HG02885 (cell line): ENCODE measurements at regions not wholly inside any gene's neighbourhood (a gene's known extent, or its start where the extent isn't known, plus 50 kb on each side); places are given as distances from the start of the nearest gene placed in this dataset.
"Not testable (repeated sequence)": the region's sequence is repeated elsewhere in the genome, so short reads cannot be mapped to it uniquely, and the experiment has no call there.

Experiments used
- ATAC-seq: cut with Tn5 transposase; IDR thresholded peaks from one replicate; pipeline ENCODE4 v1.9.1; 2021; ENCODE audit warnings: mild to moderate bottlenecking; ENCODE audit not compliant: unreplicated experiment, poor library complexity

DNA sequence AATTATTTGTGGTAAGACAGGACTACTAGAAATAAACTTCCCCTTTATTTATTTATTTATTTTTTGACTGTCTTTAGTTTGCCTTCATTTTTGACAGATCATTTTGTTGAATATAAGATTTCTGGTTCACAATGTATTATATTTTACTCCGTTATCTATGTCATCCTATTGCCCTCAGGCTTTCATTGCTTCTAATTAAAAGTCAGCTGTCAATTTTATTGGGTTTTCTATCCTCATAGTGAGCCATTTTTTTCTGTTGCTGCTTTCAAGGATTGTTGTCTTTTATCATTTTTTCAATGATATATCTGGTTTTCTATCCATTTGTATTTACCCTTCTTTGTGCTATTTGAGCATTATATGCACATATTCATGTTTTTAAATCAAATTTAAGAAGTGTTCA lies 866.2 kb downstream of the LRRIQ3 start:
- no peak for ATAC-seq

DNA sequence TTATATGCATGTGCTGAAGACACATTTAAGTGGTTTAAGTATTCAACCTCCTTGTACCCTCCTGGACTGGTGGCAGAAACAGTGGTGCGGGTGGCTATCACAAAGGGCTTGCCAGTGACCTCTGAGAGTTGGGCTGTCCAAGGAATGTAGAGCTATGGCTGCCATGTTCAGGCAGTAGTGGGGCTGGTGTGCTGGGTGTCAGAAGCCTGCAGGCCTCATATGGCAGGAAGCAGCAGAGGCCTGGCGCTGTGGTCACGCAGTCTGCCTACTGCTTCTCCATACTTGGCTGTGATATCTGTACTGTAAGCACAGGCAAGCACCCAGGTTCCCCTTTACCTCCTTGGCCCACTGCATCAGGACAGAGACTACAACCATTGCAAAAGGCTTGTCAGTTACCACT lies 870.0 kb downstream of the LRRIQ3 start:
- ATAC-seq = no peak

DNA sequence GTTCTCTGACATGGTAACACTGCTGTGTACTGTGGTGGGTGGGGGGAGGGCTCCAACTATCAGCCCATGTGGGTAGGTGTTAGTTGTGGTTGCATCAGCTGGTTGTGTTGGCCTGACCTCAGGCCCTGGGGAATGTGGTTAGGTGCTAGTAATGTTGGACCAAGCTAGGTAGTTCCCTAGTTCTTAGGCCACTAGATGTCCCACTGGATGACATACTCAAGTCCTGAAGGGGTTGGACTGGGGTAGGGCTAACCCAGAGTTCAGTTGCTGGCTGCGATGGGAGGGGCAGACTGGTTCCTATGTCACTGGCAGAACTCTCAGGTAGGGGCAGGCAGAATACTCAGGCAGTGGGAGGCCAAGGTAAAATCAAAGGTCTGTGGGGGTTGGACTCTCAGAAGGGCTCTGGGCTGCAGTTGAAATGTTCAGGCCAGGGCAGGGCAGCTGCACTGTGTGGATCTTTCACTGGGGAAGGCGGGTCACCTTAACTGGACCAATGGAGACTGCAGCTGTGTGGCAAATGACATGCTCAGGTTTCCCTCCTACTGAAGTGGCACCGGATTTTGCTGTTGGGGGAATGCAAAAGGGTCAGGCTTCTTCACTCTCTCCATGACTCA lies 870.7 kb downstream of the LRRIQ3 start:
- ATAC-seq = no peak

DNA sequence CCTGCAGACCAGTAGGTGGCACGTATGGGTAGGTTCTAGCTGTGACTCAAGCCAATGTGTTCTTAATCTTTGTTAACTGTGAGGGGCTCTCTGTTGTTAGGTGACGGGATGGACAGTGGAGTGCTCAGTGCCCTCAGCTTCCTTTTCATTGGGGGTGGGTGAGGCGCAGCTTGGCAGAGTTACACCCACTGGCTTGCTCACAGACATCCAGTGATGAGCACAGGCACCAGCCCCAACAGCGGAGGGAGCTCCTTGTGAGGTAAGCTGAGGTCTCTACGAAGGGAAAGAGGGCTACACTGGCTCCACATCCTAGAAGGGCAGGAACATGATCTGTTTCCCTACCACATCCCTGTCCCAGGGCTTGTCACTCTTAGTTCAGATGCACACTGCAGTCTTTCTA lies 871.3 kb downstream of the LRRIQ3 start:
- no peak for ATAC-seq

DNA sequence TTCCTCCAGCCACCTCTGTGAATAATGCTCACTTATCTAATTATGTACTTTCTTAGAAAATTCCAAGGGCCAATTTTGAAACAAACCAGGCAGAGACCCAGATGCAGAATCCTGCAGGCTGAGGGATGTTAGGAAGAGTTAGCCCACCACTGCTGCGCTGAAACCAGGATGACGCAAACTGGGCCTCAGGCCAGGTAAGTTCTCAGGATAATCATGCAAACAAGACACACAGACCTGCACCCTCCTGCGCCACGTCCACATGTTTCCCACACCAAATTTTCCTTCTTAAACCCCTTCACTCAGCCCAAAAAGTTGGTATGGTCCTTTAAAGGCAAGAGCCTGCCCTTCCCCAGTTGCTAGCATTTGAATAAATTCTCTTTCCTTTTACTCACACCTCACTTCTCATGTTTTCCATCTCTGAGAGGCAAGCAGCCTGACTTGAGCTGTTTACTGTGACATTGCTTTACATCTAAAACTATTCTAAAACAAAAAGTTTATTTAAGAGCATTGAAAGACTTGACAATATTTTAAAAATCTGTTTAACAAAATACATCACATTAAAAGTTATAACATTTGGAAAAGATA lies 887.1 kb downstream of the LRRIQ3 start:
- no peak for ATAC-seq

DNA sequence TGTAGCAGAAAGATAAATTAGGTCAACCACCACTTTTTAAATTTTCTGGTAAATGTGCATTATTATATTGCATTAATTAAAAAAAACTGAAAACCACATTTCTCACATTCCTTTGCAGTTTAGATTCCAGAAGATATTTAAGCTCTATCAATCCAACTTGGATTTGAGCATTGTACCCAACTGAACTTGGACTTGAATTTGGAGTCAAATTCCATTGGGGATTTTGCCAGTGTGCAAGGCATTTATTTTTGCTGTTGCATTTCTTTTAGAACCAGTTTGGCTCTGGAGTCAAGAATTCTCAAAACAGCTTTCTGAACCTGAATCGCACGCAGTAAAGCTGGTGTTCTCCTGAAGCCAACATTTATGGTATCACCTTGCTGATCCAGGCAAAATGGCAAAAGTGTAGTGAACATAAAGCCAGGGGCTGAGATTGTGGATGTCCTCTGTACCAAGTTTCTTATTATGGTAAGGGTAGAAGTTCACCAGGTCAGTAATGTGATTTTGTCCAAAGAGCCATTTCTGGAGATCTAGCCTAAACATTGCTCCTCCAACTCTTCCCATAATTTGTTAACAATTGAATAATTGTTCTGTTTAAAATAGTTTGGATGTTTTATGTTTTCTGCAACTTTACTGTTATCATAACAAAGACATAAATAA lies 890.9 kb downstream of the LRRIQ3 start:
- ATAC-seq = no peak

DNA sequence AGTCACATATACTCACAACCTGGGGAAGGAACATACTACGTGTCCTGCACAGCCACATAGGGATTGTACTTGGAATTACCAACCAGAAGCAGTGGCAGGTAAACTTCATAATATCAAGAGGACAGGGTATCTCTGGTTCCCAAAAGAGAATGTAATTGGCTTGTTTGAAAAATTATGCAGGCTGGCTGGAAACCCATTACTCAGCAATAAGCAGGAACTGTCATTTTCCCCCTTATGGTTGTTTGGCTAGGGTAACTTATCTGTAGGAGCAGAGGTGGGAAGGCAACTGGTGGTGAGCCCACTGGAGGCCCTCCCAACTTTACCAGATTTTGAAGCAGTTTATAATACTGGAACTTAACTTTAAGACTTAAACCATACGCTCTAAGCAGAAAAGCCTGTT lies 924.1 kb downstream of the LRRIQ3 start:
- no peak for ATAC-seq

DNA sequence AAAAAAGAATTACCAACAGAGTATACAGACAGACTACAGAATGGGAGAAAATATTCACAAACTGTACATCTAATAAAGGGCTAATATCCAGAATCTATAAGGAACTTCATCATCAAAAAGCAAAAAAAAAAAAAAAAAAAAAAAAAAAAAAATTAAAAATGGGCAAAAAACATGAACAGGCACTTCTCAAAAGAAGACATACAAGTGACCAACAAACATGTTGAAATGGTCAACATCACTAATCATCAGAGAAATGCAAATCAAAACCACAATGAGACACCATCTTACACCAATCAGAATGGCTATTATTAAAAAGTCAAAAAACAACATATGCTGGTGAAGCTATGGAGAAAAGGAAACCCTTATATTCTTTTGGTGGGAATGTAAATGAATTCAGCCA lies 952.8 kb downstream of the LRRIQ3 start:
- not testable (repeated sequence) for ATAC-seq

DNA sequence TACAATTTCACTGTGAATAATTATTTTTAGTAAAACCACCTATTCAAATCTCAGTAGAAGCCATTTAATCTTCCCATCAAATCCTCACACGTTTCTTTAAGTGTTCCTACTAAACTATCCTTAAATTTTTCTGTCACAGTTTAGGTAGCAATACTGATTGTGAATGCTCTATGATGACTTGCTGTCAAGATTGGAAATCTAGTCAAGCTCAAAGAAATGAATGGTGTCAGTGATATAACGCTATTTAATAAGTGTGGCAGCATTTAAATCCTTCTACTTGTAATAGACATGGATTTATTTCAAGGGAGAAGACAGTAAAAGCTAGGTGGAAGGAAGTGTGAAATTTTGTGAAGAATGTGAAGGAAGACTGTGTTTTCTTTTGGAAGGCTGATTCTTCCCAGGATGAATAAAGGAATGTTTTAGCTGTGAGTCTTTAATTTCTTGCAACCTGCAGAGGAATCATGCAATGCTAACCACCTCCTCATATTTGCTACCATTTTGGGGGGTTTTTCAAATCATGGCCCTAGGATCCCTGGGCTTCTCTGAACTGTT lies 936.7 kb upstream of the NEGR1 start:
- ATAC-seq = no peak

DNA sequence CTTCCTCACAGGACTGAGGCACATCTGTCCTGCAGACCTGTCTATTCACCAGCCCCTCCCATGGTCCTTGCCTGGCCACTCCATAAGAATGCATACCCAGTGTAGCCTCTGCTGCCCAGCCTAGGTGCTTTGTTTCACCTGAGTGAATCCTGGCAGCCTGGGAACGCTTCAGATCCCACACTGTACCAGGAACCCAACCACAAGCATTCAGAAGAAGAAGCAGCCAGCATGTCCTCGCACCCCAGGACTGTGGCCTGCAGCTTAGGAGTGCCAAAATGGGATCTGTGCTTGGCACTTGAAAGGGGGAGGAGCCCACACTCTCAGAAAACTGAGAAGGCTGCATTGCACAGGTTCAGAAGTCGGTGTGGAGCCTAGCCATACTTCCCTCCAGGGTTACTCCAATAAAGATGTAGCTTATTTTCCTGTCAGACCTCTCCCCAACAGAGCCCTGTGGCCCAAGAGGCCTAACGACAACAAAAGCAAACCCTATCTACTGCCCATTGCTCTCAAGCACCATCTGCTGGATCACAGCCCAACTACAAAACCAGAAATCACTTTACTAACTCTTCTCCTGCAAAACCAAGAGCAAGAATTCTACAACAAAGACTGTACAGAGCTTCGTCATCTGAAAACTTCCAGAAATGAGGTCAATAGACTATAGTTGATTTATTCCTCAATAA lies 923.1 kb upstream of the NEGR1 start:
- no peak for ATAC-seq

DNA sequence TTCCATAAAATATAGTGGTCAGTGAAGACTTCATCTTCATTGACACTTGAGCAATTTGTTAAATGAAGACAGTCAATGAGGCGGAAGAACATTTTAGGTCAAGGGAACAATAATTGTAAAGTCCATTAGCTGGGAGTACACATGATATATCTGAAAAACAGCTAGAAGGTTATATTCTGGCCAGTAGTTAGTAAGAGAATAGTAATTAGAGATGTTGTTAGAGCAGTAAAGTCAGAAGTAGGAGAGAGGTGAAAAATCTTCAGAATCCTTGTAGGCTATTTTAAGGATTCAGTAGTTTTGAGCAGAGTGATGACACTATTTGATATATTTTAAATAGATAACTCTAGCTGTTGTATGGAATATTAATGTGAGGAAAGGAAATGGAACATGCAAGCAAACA lies 915.6 kb upstream of the NEGR1 start:
- ATAC-seq = no peak

DNA sequence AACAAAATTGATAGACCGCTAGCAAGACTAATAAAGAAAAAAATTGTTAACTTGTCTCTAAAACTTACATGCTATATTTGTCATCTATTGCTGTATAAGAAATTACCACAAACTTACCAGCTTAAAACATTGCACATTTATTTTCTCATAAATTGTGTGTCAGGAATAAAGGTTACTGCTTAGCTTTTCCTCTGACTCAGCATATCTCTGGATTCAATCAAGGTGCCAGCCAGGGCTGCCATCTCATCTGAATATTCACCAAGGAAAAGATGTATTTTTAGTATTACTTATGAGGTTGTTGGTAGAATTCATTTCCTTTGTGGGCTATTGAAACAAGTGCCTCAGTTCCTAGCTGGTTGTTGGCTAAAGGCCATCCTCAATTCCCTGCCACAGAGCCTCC lies 912.6 kb upstream of the NEGR1 start:
- ATAC-seq = no peak

DNA sequence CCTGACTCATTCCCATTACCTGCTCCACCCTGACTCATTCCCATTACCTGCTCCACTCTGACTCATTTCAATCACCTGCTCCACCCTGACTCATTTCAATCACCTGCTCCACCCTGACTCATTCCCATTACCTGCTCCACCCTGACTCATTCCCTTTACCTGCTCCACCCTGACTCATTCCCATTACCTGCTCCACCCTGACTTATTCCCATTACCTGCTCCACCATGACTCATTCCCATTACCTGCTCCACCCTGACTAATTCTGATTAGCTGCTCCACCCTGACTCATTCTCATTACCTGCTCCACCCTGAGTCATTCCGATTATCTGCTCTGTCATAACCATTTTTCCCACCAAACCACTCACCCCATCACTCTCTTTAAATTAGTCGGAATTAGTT lies 901.2 kb upstream of the NEGR1 start:
- not testable (repeated sequence) for ATAC-seq

DNA sequence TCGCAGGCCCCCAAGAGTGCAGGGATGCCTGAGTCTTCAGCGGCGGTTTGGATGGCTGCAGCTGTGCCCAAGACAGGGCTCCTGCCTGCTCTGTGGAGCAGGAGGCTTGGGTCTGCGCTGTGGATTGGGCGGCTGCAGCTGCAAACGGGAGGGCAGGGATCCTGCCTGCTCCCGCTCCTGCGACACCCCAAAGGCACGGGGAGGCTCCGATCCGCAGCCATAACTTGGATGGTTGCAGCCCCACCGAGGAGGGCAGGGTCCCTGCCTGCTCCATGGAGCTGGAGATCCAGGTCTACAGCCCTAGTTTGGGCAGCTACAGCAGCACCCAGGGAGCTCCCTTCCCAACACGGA lies 898.8 kb upstream of the NEGR1 start:
- no peak for ATAC-seq

DNA sequence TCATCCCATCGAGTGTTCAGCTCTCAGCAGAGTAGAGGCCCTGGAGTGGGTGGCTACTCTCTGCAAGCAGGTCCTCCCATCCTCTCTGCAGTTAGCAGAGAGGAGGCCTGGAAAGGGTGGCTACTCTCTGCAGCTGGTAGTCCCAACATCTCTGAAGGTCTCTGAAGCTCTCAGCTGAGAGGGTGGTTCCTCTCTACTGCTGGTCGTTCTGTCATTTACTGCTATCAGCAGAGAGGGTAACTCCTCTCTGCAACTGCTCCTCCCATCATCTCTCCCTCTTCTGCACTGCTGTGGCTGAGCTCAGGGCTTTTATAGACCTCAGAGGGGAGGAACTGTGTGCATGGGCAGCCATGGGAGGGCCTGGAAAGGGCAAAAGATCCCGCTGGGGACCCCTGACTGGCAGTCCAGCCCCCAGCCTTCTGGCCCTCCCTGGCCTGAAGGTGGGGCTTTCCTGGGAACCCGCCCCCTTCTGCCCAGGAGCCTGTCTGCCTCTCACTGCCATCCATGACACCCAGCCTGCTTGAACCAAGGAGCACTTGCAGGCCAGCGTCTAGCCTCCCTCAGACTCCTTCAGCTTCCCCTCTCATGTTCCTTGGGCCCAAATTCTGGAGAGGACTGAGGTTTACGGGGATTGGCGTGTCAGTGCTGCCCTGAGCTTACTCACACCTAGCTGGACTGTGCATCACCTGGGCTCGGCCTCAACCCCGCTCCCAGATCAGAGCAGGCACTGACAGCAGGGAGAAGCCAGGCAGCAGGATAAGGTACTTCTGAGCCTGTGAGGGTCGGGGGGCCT lies 898.3 kb upstream of the NEGR1 start:
- no peak for ATAC-seq

DNA sequence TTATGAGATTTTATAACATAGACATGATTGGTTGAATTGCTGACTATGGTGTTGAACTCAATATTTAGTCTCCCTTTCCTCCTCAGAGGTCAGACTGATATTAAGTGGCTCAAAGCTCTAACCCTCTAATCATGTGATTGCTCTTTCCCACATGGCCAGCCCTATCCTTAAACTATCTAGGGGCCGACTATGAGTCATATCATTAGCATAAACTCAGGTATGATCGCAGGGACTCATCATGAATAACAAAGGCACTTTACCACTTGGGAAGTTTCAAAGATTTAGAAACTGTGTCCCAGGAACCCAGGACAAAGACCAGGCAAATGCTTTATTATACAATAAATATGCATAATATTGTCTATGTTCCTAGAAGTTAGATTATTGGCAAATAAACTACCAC lies 894.6 kb upstream of the NEGR1 start:
- no peak for ATAC-seq

DNA sequence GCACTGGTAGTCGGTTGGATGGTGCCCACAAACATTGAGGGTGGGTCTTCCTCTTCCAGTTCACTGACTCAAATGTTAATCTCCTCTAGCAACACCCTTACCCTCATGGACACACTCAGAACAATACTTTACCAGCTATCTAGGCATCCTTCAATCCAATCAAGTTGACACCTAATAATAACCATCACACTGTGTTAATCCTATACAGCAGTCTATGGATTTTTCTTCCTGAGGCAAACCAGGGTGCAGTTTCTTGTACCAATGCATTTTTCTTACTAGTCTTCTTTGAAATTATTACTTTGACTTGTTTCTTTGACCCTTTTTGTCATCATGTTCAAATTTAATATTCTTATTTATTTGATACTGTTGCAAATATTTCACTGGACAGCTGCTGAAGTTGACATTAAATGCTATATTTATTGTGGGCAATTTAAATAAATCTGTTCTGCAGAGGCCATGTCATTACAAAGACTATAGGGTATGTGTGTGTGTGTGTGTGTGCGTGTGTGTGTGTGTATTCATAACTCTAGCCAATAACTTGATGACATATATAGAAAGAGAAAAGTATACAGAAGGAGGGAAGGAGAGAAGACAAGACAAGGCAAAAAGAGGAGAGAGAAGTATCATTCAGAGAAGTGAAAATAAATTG lies 884.8 kb upstream of the NEGR1 start:
- no peak for ATAC-seq

DNA sequence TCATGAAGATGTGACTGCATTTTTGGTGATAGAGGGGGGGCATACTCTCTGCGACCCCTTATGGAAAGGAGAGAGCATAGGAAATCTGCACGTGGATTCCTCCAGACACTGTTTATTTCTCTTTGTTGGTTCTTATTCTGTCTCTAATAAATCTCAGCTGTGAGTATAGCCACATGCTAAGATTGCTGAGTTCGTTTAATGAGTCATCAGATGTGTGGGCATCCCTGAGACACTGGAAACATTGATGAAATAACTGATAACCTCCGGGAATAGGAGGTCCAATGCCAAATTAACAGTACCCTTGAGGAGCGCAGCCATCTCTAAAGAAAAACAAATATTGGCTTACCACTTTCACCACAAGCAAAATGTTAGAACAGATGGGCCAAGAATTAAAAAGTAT lies 880.2 kb upstream of the NEGR1 start:
- no peak for ATAC-seq

DNA sequence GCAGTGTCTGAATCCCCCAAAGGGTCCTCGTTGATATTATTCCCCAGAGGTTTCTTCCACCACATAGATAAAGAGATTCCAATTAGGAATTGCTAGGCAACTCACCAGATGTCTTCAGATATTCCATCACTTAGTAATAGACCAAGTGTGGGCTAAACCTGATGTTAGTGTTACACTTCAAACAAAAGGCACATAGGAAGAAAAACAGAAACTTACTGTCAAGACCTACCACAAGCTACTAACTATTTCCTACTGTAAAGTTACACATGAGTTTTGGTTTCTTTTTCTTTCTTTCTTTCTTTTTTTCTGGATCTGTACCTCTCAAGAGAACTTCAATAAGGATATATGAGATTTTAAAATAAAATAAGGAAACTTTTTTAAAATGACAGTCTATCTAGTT lies 879.1 kb upstream of the NEGR1 start:
- ATAC-seq = no peak

DNA sequence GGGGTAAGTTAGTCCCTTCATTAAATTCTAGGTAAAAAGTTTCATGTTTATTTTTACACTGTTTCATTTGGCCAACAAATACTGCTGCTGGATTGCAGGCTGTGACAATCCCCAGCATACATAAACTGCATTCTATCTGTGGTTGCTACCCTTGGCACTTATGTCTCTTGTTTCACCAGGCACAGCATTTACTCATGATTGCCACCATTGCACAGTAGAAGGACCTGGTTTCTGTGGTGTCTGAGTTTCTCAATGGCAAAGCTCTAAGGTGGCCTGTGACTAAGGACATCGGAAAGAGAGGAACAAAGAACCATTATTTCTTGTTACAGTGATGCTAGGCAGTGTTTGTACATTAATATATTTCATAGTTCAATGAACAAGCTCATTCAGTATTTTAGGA lies 878.4 kb upstream of the NEGR1 start:
- no peak for ATAC-seq
